ENCODE measurements at regions not wholly inside any gene's neighbourhood (a gene's known extent, or its start where the extent isn't known, plus 50 kb on each side); places are given as distances from the start of the nearest gene placed in this dataset.

DNA sequence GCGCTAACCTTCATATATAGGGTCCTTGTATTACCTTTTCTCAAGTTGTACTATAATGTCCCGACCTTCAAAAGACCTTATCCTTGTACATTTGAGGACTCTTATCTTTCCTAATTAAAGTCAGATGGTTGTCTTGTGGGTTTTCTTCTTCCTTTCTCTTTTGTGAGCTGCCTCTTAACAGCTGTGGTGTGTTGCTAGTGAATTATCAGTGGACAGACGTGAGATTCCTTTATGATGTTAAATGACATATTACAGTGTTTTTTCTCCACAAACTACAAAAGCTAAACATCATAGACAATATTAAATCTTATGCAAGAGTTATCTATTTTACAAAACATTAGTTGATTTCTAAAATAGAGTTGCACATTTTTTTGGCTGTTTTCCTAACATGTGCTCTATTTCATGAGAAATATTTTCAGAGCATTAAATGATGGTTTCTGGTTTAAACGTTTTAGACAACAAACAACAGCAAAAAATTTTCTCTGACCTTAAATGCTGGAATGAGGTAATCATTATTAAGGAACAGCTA is 272.2 kb upstream of the NPVF start:
- ATAC-seq (ENCODE audit: poor library complexity) (no peak), DNase-seq (no peak)
- no peak overlapping the region for H3K4me3 Mint-ChIP-seq
- H3K9me3 Mint-ChIP-seq = no peaks in the 10 kb centered on the region
- no peak overlapping the region for H3K27ac ChIP-seq (ENCODE audit: low read depth in 1 of 2, low read length in 2 of 2)
- H3K4me3 ChIP-seq (ENCODE audit: low read length) = no peak overlapping the region
- peaks cover 11% of the 10 kb centered on the region for H3K4me1 ChIP-seq (ENCODE audit: insufficient read depth, low read length)
- no peaks in the 10 kb centered on the region for H3K36me3 Mint-ChIP-seq (ENCODE audit: low read depth)
- H3K27me3 ChIP-seq (ENCODE audit: control insufficient read depth in 1 of 2, insufficient read depth in 2 of 2, low read length in 2 of 2) = no peaks in the 10 kb centered on the region
- TF ChIP-seq, protein P1, sequence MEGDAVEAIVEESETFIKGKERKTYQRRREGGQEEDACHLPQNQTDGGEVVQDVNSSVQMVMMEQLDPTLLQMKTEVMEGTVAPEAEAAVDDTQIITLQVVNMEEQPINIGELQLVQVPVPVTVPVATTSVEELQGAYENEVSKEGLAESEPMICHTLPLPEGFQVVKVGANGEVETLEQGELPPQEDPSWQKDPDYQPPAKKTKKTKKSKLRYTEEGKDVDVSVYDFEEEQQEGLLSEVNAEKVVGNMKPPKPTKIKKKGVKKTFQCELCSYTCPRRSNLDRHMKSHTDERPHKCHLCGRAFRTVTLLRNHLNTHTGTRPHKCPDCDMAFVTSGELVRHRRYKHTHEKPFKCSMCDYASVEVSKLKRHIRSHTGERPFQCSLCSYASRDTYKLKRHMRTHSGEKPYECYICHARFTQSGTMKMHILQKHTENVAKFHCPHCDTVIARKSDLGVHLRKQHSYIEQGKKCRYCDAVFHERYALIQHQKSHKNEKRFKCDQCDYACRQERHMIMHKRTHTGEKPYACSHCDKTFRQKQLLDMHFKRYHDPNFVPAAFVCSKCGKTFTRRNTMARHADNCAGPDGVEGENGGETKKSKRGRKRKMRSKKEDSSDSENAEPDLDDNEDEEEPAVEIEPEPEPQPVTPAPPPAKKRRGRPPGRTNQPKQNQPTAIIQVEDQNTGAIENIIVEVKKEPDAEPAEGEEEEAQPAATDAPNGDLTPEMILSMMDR (IDR thresholded peaks at IDR 0.05) = no peak
- no peaks in the 10 kb centered on the region for H3K36me3 ChIP-seq (ENCODE audit: insufficient read depth, low read length)
- no peaks in the 10 kb centered on the region for H3K9me3 ChIP-seq (ENCODE audit: control insufficient read depth in 1 of 2, insufficient read depth in 1 of 2, low read length in 2 of 2)
- no peak overlapping the region for H3K27ac Mint-ChIP-seq
- intact Hi-C loops (cut with DNase I, micrococcal nuclease) = no loop called here
- H3K4me1 Mint-ChIP-seq (ENCODE audit: low read depth) = peaks cover 10% of the 10 kb centered on the region
- peaks cover 3% of the 10 kb centered on the region for H3K27me3 Mint-ChIP-seq
- CTCF ChIA-PET = no interaction called here
- POLR2A ChIA-PET = no interaction called here

DNA sequence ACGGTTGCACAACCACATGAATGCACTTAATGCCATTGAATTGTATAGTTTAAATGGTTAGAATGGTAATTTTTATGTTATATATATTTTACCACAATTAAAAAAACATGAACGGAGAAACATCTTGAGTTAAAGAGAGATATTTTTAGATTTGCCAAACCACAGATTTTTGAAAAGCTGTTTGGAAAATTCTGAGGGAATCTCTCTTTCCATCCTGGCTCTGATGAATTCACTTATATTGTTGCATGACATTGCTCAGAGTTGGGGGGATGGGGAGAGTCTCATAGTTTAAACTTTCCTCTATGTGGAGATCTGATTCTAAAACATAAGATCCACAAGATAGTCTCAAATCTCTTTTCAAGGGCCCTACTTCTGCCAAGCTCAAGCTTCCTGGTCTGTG is 275.0 kb upstream of the NPVF start:
- Histone ChIP-seq H3K9me3 (ENCODE audit: control insufficient read depth in 1 of 2, insufficient read depth in 1 of 2, low read length in 2 of 2) (no peaks in the 10 kb centered on the region), H3K27me3 (ENCODE audit: control insufficient read depth in 1 of 2, insufficient read depth in 2 of 2, low read length in 2 of 2) (no peaks in the 10 kb centered on the region), H3K36me3 (ENCODE audit: insufficient read depth, low read length) (no peaks in the 10 kb centered on the region), H3K4me1 (ENCODE audit: insufficient read depth, low read length) (no peaks in the 10 kb centered on the region), H3K27ac (ENCODE audit: low read depth in 1 of 2, low read length in 2 of 2) (no peak overlapping the region), H3K4me3 (ENCODE audit: low read length) (no peak overlapping the region)
- Mint-ChIP-seq H3K27me3 (peaks cover 3% of the 10 kb centered on the region), H3K4me1 (ENCODE audit: low read depth) (no peaks in the 10 kb centered on the region), H3K9me3 (no peaks in the 10 kb centered on the region), H3K4me3 (no peak overlapping the region), H3K36me3 (ENCODE audit: low read depth) (no peaks in the 10 kb centered on the region), H3K27ac (no peak overlapping the region)
- TF ChIP-seq, protein P1 (IDR thresholded peaks at IDR 0.05) = no peak
- ATAC-seq (ENCODE audit: poor library complexity) (no peak), DNase-seq (no peak)
- POLR2A ChIA-PET = no interaction called here
- intact Hi-C loops (cut with DNase I, micrococcal nuclease) = no loop called here
- CTCF ChIA-PET = no interaction called here

DNA sequence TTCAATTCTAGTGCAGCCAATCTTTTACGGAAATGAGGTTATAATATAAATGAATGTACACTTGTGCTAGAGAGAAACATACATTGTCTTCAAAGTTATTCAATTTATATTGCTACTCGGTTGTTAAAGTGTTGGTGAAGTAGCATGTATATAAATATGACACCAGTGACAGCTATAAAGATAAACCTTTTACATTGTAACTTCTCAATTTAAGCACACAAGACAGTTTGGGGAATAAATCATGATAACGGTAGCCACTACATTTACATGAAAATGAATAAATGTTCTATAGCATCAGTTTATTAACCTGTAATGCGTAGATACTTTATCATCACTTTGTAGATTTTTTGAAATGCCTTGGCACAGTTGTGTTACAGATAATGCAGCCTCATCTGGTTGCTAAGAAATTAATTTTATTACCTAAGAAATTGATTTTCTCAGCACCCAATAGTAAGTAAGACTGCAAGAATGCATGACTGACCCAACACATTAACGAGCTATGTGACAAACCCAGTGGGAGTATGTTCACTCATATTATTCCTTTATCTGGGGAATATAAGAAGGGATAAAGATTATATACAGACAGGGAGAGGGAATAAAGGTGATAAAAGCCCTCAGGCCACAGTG is 283.9 kb upstream of the NPVF start:
- DNase-seq (no peak), ATAC-seq (ENCODE audit: poor library complexity) (no peak)
- H3K36me3 ChIP-seq (ENCODE audit: insufficient read depth, low read length) = no peaks in the 10 kb centered on the region
- H3K27ac Mint-ChIP-seq = no peak overlapping the region
- H3K27ac ChIP-seq (ENCODE audit: low read depth in 1 of 2, low read length in 2 of 2) = no peak overlapping the region
- peaks cover 3% of the 10 kb centered on the region for H3K9me3 Mint-ChIP-seq
- intact Hi-C loops (cut with DNase I, micrococcal nuclease) = no loop called here
- no peak overlapping the region for H3K4me3 Mint-ChIP-seq
- no peak overlapping the region for H3K4me3 ChIP-seq (ENCODE audit: low read length)
- CTCF ChIA-PET = interaction anchor here (1.4 kb wide), 1 partner anchor 10 kb away, joined by 3 read pairs; no protein-coding TSS in a partner anchor
- no peaks in the 10 kb centered on the region for H3K27me3 Mint-ChIP-seq
- TF ChIP-seq, protein P1 (IDR thresholded peaks at IDR 0.05) = no peak
- H3K27me3 ChIP-seq (ENCODE audit: control insufficient read depth in 1 of 2, insufficient read depth in 2 of 2, low read length in 2 of 2) = no peaks in the 10 kb centered on the region
- no peaks in the 10 kb centered on the region for H3K4me1 ChIP-seq (ENCODE audit: insufficient read depth, low read length)
- no peaks in the 10 kb centered on the region for H3K36me3 Mint-ChIP-seq (ENCODE audit: low read depth)
- no peaks in the 10 kb centered on the region for H3K9me3 ChIP-seq (ENCODE audit: control insufficient read depth in 1 of 2, insufficient read depth in 1 of 2, low read length in 2 of 2)
- H3K4me1 Mint-ChIP-seq (ENCODE audit: low read depth) = no peaks in the 10 kb centered on the region
- POLR2A ChIA-PET = no interaction called here
